ENCODE measurements at regions not wholly inside any gene's neighbourhood (a gene's known extent, or its start where the extent isn't known, plus 50 kb on each side); places are given as distances from the start of the nearest gene placed in this dataset.
"Not testable (repeated sequence)": the region's sequence is repeated elsewhere in the genome, so short reads cannot be mapped to it uniquely, and the experiment has no call there.

DNA sequence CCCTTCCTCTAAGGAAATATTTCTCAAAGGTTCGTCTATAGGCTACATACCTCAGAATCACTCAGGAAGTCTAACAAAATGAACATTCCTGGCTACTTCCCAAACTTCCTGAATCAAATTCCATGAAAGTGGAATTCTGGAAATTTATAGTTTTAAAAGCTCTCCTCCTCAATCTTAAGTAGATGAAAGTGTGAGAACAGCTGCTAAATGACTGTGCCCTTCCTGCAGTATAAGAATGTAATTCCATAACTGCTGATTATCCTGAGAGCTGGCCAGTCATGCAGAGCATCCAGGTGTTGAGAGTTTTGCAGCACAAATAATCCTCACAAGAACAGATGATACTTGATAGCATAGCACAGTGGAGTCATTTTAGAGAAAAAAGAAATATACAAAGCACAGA, 265.0 kb downstream of the KCNJ3 start:
- no peak for DNase-seq

DNA sequence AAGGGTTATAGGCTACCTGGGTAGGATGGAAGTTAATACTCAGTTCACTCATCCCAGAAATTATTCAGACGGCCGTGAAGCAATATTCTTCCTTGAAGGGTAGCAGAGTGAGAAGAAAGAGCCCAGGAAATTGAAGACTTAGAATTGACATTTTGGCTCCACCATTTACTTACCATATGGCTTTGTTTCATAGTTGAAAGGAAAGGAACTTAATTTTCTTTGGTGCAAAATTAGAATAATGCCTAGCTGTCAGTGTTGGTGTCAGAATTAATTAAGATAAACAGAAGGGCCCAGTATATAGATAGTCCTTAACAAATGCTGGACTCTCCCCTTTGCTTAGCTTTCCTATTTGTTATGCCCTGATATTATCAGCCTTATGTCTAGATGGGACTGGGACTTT, 263.2 kb downstream of the KCNJ3 start:
- DNase-seq: no peak

DNA sequence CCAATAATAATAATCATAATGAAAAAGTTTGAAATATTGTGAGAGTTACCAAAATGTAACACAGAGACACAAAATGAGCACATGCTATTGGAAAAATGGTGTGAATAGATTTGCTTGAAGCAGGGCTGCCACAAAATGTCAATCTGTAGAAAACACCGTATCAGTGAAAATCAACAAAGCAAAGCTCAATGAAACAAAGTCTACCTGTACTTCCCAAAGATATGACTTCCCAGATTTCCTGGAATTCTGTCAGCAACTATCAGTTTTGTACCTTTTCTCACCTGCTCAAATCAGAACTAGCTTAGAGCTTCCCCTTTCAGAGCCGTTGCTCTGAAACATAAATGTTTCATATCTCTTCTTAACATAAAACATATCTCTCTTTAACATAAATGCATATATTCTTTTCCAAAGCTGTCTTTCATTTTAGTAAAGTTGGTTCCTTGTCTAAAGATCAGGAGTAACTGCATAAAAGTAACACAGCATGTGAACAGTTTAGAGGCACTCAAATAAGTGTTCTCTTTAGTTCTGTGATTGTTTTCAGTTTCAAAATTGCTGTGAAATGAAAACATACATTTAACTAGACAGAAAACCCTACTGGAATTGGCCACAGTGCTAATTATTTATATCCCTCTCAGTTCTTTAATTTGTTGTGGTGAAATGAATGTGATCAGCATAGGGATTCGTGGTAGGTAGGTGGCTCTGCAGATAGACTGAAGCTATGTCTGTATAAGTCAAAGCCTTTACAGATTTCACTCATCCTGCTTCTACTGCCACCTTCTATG, 262.5 kb downstream of the KCNJ3 start:
- DNase-seq: no peak

DNA sequence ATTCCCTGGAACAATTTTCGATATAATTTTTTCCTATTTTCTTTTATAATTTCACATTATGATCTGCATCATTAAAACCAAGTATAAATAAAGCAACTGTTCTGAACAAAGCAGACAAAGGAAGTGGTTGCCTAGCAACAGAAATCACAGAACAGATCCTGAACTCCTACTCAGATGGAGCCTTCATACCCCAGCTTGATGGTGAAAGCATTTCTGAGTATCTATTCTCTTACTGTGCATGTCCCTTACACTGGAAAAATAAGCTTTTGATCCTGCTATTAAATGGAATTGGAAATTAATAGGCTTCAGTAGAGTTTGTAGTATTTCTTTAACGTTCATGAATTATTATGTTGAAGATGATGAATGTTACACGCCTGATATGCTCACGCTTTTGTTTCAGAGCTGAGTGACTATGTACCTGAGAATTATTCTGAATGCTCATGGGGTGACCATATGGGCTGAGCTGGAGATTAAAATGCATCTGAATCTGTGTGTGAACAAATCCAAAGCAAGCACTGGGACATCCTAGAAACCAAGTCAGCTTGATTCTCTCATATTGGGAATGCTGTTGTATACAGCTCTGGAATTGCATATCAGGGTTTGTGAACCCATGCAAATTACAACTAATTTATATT, 254.0 kb downstream of the KCNJ3 start:
- no peak for DNase-seq

DNA sequence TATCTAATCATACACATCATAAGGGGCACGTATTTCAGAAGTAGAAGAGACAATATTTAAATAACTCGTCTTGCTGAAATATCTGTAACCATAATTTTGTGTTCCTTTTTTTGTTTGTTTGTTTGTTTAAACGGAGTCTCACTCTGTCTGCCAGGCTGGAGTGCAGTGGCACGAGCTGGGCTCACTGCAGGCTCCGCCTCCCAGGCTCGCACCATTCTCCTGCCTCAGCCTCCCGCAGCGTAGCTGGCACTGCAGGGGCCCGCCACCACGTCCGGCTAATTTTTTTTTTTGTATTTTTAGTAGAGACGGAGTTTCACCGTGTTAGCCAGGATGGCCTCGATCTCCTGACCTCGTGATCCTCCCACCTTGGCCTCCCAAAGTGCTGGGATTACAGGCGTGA, 248.9 kb downstream of the KCNJ3 start:
- DNase-seq: not testable (repeated sequence)

DNA sequence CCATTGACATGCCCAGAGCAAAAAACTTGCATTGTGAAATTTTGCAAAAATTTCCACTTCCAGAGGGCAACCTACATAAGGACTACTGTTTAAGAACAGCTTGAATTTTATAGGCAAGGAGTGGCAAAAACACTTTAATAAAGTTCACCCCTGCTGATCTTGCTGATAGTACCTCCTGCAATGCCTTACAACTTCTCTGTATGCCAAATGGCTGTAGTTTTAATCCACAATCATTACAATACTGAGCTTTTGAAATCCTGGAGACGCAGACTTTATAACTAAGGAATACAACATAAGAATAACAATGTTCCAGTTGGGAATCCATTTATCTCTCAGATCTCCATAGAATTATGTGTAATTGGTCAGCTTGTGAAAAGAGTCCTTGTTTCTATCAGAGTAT, 247.5 kb downstream of the KCNJ3 start:
- no peak for DNase-seq

DNA sequence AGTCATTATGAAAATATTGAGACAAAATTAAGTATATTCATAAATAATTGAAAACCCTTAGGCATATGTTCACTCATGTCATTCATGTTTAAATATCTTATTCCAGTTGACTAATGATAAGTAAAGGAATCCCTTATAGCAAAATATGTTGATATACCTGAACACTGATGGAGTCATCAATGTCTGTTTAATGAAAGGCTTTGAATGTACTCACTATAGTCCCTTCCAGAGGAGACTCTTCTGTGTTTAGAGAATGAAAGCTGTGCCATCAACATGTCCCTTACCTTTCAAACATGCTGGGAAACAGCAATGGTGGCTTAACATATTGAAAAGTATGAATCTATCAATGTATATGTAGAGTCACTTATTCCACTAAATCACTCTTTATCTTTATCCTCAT, 242.9 kb downstream of the KCNJ3 start:
- no peak for DNase-seq

DNA sequence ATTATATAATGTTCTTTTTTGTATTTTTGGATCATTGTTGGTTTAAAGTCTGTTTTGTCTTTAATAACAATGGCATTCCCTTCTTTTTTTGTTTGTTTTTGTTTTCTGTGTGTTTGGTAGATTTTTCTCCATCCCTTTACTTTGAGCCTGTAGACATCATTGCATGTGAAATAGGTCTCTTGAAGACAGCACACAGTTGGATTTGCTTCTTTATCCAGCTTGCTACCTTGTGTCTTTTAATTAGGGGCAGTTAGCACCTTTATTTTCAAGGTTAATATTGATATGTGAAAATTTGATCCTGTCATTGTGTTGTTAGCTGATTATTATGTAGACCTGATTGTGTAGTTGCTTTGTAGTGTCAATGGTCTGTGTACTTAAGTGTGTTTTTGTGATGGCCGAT, 235.7 kb downstream of the KCNJ3 start:
- no peak for DNase-seq

DNA sequence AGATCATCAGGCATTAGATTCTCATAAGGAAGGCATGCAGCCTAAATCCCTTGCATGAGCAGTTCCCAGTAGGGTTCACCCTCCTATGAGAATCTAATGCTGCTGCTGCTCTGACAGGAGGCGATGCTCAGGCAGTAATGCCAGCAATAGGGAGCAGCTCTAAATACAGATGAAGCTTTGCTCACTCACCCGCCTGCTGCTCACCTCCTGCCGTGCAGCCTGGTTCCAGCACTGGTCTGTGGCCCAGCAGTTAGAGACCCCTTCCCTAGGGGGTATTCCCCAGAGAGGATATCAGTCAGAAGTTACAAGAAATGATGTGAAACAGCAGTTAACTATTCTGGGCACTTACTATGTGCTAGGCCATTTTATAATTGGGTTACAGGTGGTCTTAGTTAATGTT, 226.0 kb downstream of the KCNJ3 start:
- DNase-seq: no peak

DNA sequence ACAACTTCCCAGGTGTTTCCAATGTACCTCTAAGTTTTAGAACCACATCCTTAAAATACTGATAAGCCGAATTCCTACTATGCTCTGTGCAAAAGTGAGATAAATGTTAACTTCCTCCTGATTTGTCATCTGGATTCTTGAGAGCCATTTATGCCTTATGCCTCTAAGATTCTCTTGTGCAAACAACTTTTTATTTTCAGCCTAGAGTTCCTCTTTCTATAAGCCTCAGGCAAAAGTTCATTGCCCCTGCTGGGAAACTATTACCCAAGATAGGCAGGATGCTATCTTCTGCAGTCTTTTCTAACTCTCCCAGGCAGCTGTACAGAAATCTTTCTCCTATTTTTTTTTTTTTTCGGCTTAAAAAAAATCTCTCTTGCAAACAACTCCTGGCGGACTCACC, 216.1 kb downstream of the KCNJ3 start:
- peak; percentile 90 to 93 for DNase-seq

DNA sequence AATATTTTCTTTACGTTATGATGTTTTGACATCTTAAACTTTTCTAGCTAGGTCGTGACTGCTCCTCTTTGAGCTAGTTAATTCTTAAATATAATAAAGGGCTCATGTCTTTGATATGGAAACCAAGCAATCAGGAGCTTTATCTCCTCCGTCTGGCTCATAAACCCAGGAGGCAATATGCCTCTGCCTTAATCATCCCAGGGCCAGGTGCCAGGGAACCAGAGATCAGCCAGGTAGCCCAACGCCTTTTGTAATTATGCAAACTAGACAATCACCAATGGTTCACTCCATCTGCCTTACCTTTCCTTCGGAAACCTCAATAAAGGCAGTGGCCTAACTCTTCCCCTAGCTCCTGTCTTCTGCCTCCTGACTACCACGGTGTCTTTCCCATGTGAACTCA, 213.7 kb downstream of the KCNJ3 start:
- no peak for DNase-seq

DNA sequence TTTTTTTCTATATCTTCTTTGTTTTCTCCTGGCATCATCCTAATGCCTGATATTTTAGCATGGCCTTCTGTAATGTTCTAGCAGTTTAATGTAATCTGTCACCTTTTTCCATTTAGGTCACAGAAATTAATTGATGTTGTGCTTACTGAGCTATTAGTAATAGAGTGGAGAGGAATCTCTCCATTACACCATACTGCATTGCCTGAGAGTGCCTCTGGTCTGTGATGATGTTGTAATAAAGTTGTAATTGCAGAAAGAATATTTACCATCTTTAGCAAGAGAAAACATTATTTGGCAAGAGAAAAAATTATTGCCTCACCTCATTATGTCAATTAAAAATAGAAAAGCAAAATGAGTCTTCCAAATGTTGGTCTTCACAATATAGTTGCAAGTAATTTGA, 213.2 kb downstream of the KCNJ3 start:
- DNase-seq: no peak

DNA sequence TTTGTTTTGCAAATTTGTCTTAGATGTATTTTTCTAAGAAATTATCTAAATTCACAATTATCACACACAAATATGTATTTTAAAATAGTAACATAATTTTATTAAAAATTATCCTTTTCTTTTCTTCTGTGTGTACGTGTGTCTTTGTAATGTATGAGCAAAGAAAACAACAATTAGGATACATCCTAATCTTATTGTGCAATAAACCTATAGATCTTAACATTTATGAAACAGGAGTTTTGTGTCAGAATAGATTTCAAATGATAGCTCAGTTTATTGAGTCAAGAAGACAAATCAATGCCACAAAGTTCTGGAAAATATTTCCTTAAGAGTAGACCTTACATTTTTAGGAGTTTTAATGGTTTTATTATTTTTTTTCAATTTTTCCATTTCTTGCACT, 212.2 kb downstream of the KCNJ3 start:
- no peak for DNase-seq

DNA sequence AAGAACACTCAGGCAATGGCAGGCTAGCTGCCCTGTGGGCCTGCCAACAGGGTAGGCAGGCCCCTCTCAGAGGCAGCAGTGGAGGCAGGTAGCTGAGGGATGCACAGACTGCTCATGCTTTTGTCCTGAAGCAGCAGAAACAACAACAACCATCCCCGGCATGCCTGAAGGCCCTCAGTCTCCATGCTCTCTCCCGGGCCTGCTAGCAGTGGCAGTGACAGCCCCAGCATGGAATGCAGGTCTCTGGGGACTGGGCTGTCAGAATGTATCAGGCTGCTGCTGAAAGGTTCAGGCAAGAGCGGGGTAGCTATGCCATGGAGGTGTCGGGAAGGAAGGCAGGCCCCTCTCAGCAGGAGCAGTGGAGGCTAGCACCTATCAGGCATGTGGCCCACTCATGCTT, 209.8 kb downstream of the KCNJ3 start:
- DNase-seq: no peak
